GM18867 (cell line): ENCODE measurements at regions not wholly inside any gene's neighbourhood (a gene's known extent, or its start where the extent isn't known, plus 50 kb on each side); places are given as distances from the start of the nearest gene placed in this dataset.
A peak's percentile ranks its signal among the peaks of the same experiment; 100 is the strongest.
"Not testable (repeated sequence)": the region's sequence is repeated elsewhere in the genome, so short reads cannot be mapped to it uniquely, and the experiment has no call there.

Experiments
- ATAC-seq: cut with Tn5 transposase; IDR thresholded peaks from one replicate; pipeline ENCODE4 v1.9.1; 2021; ENCODE audit warnings: mild to moderate bottlenecking, moderate library complexity; ENCODE audit not compliant: unreplicated experiment

GRCh38 chr6:90463359-90463758 lies 123.5 kb downstream of the MAP3K7 start:
- peak; percentile 39 for ATAC-seq

DNA sequence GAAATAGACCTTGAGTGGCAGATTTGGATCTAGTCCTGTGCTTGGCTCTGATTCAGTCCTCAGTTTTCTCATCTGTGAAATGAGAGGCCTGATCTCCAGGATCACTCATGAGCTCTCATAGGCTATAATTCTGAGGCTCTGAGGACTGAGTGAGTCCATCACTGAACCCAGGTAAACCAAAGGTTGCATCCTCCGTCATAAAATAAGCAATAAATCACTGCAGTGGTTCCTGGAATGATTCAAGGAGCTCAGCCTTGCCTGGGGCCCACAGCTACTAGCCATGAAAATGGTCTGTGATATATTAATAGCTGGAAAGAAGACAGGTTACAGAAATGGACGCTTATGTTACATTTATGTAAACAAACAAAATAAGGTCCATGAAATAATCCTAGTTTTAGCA lies 124.8 kb downstream of the MAP3K7 start:
- ATAC-seq: no peak

GRCh38 chr6:90461383-90461782 lies 125.5 kb downstream of the MAP3K7 start:
- ATAC-seq: no peak

DNA sequence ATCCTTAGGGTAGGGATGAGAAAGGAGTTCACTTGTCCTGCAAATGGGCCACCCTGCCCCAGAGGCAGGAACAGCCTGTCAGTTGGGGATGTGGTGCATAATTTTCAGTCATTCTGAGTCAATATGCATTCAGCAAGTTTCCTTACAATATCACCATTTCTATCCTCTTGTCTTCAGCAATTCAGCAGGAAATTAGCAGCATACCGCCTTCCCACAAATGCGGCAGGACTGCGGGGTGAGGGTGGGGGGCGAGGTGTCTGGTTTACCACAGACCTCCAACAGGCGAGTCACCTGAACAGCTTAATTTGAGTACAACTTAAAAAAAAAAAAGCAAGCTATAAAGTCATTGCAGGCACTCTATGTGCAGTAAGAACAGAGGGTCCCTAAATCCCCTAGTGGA lies 126.8 kb downstream of the MAP3K7 start:
- ATAC-seq: no peak

GRCh38 chr6:90459225-90459758 lies 127.6 kb downstream of the MAP3K7 start:
- no peak for ATAC-seq

DNA sequence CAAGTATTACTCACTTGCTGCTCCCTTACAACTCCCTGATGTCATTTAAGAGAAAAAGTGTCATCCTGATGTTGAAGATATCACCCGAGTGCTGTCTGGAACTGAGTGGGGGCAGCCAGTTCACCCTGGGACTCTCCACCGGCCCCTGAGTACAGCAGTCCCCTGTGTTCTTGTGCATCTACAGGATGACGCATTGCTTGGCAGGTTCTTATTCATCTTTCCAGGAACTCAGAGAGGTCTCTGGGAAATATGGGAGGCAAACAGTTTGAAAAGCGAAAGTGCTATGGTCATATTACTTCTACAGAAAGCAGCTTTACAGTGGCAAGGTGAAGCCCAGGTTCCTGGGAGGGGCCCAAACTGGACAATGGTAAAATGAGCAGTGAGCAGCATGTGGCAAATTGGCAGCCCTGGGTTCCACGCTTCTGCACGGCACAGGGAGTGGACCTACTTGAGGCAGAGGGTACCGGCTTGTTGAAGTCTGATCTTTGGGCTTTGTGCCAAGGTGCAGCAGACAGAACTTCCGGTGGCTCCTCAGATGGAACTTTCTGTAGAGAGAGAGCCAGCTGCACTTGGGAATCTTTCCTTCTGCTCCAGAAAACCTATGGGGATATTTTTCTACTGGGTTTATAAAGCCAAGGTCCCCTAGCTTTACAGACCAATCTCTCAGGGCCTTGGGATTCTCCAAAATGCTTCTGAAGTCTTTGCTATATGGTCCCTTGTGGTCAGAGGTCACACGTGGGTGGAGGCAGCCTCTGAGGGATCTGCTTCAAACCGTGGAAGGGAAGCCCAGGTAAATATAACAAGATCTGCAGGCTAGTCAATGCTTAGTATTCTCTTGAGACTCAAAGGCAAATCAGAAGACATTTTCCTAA lies 128.3 kb downstream of the MAP3K7 start:
- ATAC-seq: no peak

DNA sequence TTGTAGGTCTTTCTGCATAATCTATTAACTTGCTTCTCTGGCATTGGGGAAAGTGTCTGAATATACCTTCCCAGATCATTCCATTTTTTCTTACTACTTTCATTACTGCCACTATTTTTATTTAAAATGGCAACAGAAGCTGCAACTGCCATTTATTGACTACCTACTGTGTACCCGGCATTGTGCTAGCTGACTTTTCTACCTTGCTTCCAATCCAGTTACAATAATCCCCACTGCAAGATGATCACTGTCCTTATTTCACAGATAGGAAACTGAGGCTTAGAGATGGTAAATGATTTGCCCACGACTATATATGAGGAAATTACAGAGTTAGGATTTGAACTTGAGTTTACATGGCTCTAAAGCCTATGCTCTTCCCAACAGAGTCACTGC lies 129.0 kb downstream of the MAP3K7 start:
- no peak for ATAC-seq

- ATAC-seq: not testable (repeated sequence)
These were observed 129.6 kb downstream of the MAP3K7 start for GRCh38 chr6:90456997-90457866.

GRCh38 chr6:90456001-90456400 lies 130.9 kb downstream of the MAP3K7 start:
- no peak for ATAC-seq

DNA sequence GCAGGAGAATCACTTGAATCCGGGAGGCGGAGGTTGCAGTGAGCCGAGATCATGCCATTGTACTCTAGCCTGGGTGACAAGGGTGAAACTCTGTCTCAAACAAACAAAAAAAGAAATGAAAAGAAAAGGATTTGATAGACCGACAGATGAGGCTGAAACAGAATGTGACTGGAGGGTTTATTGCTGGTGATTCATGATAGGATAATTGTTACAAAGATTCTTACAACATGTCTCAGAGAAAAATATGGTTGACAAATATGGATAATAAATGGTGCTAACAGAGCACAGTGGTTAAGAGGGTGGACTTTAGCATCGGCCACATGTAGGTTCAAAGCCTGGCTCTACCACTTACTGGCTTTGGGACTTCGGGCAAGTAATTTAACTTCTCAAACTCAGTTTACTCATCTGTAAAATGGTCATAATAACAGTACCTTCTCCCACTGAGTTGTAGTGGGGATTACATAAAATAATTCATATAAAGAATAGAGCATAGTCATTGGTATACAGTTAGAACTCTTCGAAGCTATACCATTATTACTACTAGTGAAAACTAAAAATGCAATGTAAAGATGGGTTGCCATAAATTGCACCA lies 131.9 kb downstream of the MAP3K7 start:
- no peak for ATAC-seq

DNA sequence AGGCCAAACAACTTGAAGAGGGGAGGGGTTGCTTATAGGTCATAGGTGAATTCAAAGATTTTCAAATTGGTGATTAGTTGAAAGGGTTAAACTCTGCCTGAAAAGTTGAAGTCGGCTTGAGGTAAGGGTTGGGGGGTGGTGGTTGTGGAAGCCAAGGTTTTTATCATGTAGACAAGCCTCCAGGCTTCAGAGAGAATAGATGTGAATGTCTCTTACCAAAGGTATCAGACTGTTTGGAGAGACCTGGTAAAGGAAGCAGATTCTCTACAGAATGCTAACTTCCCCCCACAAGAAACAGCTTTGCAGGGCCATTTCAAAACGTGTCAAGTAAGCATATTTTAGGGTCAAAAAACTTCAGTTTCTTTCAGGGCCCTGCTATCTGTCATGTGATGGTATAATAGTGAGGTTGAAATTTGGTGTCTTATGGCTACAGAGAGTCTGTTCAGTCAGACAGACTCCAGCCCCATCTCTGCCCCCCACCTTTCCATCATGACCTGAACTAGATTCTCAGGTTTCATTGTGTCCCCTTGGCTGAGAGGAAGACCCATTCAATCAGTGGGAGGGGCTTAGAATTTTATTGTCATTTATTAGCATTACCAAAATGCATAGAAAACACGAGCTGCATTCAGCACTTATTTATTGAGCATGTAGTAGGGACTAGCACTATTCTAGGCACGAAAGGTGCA lies 136.5 kb downstream of the MAP3K7 start:
- ATAC-seq: no peak

DNA sequence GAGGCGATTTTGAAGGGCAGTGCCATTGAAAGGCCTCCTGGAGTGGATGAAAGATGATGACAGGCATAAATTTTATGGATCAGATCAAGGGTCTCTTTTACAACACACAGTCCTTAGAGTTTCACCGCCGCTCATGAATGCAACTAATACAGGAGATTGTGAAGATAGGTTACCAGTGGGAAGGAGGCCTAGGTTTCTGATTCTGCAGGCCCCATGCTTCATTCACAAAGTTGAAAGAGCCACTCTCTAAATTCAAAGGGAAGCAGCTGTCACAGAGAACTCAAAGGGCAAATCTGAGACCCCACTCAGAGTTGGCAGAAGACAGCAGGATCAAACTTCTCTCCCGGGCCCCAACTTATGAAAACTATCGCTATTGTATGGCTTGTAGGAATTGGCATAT lies 137.6 kb downstream of the MAP3K7 start:
- ATAC-seq: no peak

- ATAC-seq: no peak
These were observed 138.0 kb downstream of the MAP3K7 start for GRCh38 chr6:90448836-90449235.

GRCh38 chr6:90446164-90446563 lies 140.7 kb downstream of the MAP3K7 start:
- ATAC-seq: no peak

- ATAC-seq: no peak
These were observed 141.3 kb downstream of the MAP3K7 start for GRCh38 chr6:90445533-90446108.

DNA sequence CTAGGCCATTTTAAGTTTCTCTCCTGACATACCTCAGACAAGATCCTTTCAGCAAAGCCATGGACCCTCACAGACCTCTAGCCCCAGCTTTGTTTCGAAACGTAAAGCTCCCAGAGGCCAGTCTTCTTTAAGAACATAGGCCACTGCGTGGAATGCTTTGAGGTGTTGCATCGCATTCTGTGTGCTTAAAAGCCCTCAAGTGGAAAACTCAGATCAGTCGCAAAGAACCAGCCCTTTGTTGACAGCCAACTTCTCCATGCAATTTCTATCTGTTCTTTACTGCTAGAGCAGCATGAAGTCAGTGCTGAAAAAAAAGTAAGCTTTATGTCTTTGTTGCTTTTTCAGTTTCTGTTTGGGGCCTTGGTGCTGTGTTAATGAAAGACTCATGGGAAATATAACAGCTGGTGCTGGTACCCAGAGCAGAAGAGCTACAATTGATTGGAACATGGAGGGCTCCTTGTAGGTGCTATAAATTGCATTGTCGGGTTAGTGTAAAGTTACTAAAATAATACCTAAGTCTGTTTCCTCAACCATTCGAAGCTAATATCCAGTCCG lies 142.6 kb downstream of the MAP3K7 start:
- ATAC-seq: no peak

GRCh38 chr6:90442366-90442765 lies 144.5 kb downstream of the MAP3K7 start:
- ATAC-seq: no peak

DNA sequence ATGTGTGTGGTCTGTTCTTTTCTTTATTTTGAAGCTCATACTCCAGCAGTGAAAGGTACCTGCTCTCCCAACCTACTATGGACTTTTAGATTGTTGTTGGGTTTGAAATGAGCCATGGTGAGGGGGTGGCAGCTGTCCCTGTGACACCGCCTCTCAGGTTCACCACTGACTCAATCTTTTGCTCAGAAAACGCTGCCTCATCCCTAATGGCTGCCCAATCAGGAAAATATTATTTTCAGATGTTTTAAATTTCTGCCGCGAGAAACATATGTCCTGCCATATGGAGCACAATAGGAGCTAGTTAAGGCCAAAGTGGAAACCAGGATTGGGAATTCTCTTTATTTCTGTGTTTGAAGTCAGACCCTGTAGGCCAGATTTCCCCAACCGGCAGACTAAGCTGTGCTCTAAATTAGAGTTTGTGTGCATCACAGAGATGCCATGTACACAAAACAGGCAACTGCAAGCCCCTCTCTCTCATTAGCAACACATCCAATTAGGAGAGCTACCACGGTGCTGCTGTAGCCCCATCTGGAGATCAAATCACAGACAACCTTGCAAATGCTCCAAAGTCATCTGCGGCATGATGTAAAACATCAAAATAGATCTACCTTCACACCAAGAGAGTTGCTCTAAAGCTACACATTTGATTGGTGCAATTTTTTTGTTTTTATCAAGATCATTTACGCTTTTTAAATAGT lies 144.1 kb upstream of the BACH2 start:
- no peak for ATAC-seq

GRCh38 chr6:90439586-90439985 lies 142.9 kb upstream of the BACH2 start:
- no peak for ATAC-seq
